ENCODE measurements at regions not wholly inside any gene's neighbourhood (a gene's known extent, or its start where the extent isn't known, plus 50 kb on each side); places are given as distances from the start of the nearest gene placed in this dataset.
"Not testable (repeated sequence)": the region's sequence is repeated elsewhere in the genome, so short reads cannot be mapped to it uniquely, and the experiment has no call there.

- no peak overlapping the region for H3K9ac ChIP-seq (ENCODE audit: low read depth in 1 of 3, low read length in 3 of 3)
- peaks cover 0 to 6% (median 0%) of the 10 kb centered on the region in 3 donors for H3K27me3 ChIP-seq (ENCODE audit: control insufficient read depth in 3 of 3, insufficient read depth in 3 of 3, low read length in 3 of 3)
- no peak overlapping the region for H3K4me3 ChIP-seq (ENCODE audit: low read length in 3 of 3)
These were observed 280.1 kb upstream of the C1orf174 start for GRCh38 chr1:4179914-4180735.

GRCh38 chr1:4186486-4186885 is 286.4 kb upstream of the C1orf174 start:
- not testable (repeated sequence) for H3K9me3 ChIP-seq (ENCODE audit: control insufficient read depth in 3 of 3, low read length in 3 of 3); H3K27me3 ChIP-seq (ENCODE audit: control insufficient read depth in 3 of 3, insufficient read depth in 3 of 3, low read length in 3 of 3); H3K27ac ChIP-seq (ENCODE audit: low read depth, low read length); H3K4me3 ChIP-seq (ENCODE audit: low read length in 3 of 3); H3K4me1 ChIP-seq (ENCODE audit: control insufficient read depth in 3 of 3, insufficient read depth in 3 of 3, low read length in 3 of 3); H3K9ac ChIP-seq (ENCODE audit: low read depth in 1 of 3, low read length in 3 of 3); H3K36me3 ChIP-seq (ENCODE audit: control insufficient read depth in 3 of 3, insufficient read depth in 3 of 3, low read length in 3 of 3)

More at GRCh38 chr1:4179914-4180735, 280.1 kb upstream of the C1orf174 start:
- H3K27ac ChIP-seq (ENCODE audit: low read depth, low read length): no peak overlapping the region
- H3K36me3 ChIP-seq (ENCODE audit: control insufficient read depth in 3 of 3, insufficient read depth in 3 of 3, low read length in 3 of 3): no peaks in the 10 kb centered on the region
- no peaks in the 10 kb centered on the region for H3K9me3 ChIP-seq (ENCODE audit: control insufficient read depth in 3 of 3, low read length in 3 of 3)
- H3K4me1 ChIP-seq (ENCODE audit: control insufficient read depth in 3 of 3, insufficient read depth in 3 of 3, low read length in 3 of 3): no peaks in the 10 kb centered on the region

GRCh38 chr1:4203501-4203900 is 303.4 kb upstream of the C1orf174 start:
- Histone ChIP-seq H3K27me3 (ENCODE audit: control insufficient read depth in 3 of 3, insufficient read depth in 3 of 3, low read length in 3 of 3) (peaks cover 0 to 9% (median 0%) of the 10 kb centered on the region in 3 donors), H3K4me3 (ENCODE audit: low read length in 3 of 3) (no peak overlapping the region), H3K9me3 (ENCODE audit: control insufficient read depth in 3 of 3, low read length in 3 of 3) (peaks cover 7 to 9% (median 7%) of the 10 kb centered on the region in 3 donors), H3K4me1 (ENCODE audit: control insufficient read depth in 3 of 3, insufficient read depth in 3 of 3, low read length in 3 of 3) (no peaks in the 10 kb centered on the region), H3K9ac (ENCODE audit: low read depth in 1 of 3, low read length in 3 of 3) (no peak overlapping the region), H3K27ac (ENCODE audit: low read depth, low read length) (no peak overlapping the region), H3K36me3 (ENCODE audit: control insufficient read depth in 3 of 3, insufficient read depth in 3 of 3, low read length in 3 of 3) (no peaks in the 10 kb centered on the region)

- Histone ChIP-seq H3K27me3 (ENCODE audit: control insufficient read depth in 3 of 3, insufficient read depth in 3 of 3, low read length in 3 of 3) (peaks cover 0 to 9% (median 0%) of the 10 kb centered on the region in 3 donors), H3K27ac (ENCODE audit: low read depth, low read length) (no peak overlapping the region), H3K36me3 (ENCODE audit: control insufficient read depth in 3 of 3, insufficient read depth in 3 of 3, low read length in 3 of 3) (no peaks in the 10 kb centered on the region), H3K9ac (ENCODE audit: low read depth in 1 of 3, low read length in 3 of 3) (no peak overlapping the region), H3K4me1 (ENCODE audit: control insufficient read depth in 3 of 3, insufficient read depth in 3 of 3, low read length in 3 of 3) (no peaks in the 10 kb centered on the region), H3K4me3 (ENCODE audit: low read length in 3 of 3) (no peak overlapping the region), H3K9me3 (ENCODE audit: control insufficient read depth in 3 of 3, low read length in 3 of 3) (peaks cover 4 to 7% (median 7%) of the 10 kb centered on the region in 3 donors)
These were observed 307.1 kb upstream of the C1orf174 start for GRCh38 chr1:4207183-4207582.

GRCh38 chr1:4207842-4208692 is 308.0 kb upstream of the C1orf174 start:
- H3K9me3 ChIP-seq (ENCODE audit: control insufficient read depth in 3 of 3, low read length in 3 of 3): peaks cover 3 to 7% (median 7%) of the 10 kb centered on the region in 3 donors
- H3K9ac ChIP-seq (ENCODE audit: low read depth in 1 of 3, low read length in 3 of 3): no peak overlapping the region
- no peaks in the 10 kb centered on the region for H3K36me3 ChIP-seq (ENCODE audit: control insufficient read depth in 3 of 3, insufficient read depth in 3 of 3, low read length in 3 of 3)
- peaks cover 0 to 13% (median 2%) of the 10 kb centered on the region in 3 donors for H3K27me3 ChIP-seq (ENCODE audit: control insufficient read depth in 3 of 3, insufficient read depth in 3 of 3, low read length in 3 of 3)
- H3K4me3 ChIP-seq (ENCODE audit: low read length in 3 of 3): no peak overlapping the region
- H3K4me1 ChIP-seq (ENCODE audit: control insufficient read depth in 3 of 3, insufficient read depth in 3 of 3, low read length in 3 of 3): no peaks in the 10 kb centered on the region
- no peak overlapping the region for H3K27ac ChIP-seq (ENCODE audit: low read depth, low read length)

GRCh38 chr1:4210043-4210442 is 310.0 kb upstream of the C1orf174 start:
- peaks cover 0 to 15% (median 6%) of the 10 kb centered on the region in 3 donors for H3K27me3 ChIP-seq (ENCODE audit: control insufficient read depth in 3 of 3, insufficient read depth in 3 of 3, low read length in 3 of 3)
- H3K9me3 ChIP-seq (ENCODE audit: control insufficient read depth in 3 of 3, low read length in 3 of 3): peaks cover 3 to 7% (median 3%) of the 10 kb centered on the region in 3 donors
- H3K36me3 ChIP-seq (ENCODE audit: control insufficient read depth in 3 of 3, insufficient read depth in 3 of 3, low read length in 3 of 3): no peaks in the 10 kb centered on the region
- no peak overlapping the region for H3K4me3 ChIP-seq (ENCODE audit: low read length in 3 of 3)
- H3K27ac ChIP-seq (ENCODE audit: low read depth, low read length): no peak overlapping the region
- H3K9ac ChIP-seq (ENCODE audit: low read depth in 1 of 3, low read length in 3 of 3): no peak overlapping the region
- no peaks in the 10 kb centered on the region for H3K4me1 ChIP-seq (ENCODE audit: control insufficient read depth in 3 of 3, insufficient read depth in 3 of 3, low read length in 3 of 3)

- no peaks in the 10 kb centered on the region for H3K36me3 ChIP-seq (ENCODE audit: control insufficient read depth in 3 of 3, insufficient read depth in 3 of 3, low read length in 3 of 3)
- H3K4me1 ChIP-seq (ENCODE audit: control insufficient read depth in 3 of 3, insufficient read depth in 3 of 3, low read length in 3 of 3): no peaks in the 10 kb centered on the region
- H3K4me3 ChIP-seq (ENCODE audit: low read length in 3 of 3): no peak overlapping the region
- H3K27ac ChIP-seq (ENCODE audit: low read depth, low read length): no peak overlapping the region
- peaks cover 0 to 17% (median 7%) of the 10 kb centered on the region in 3 donors for H3K27me3 ChIP-seq (ENCODE audit: control insufficient read depth in 3 of 3, insufficient read depth in 3 of 3, low read length in 3 of 3)
- H3K9ac ChIP-seq (ENCODE audit: low read depth in 1 of 3, low read length in 3 of 3): no peak overlapping the region
- H3K9me3 ChIP-seq (ENCODE audit: control insufficient read depth in 3 of 3, low read length in 3 of 3): no peaks in the 10 kb centered on the region
These were observed 312.7 kb upstream of the C1orf174 start for GRCh38 chr1:4212796-4213195.

- Histone ChIP-seq H3K27me3 (ENCODE audit: control insufficient read depth in 3 of 3, insufficient read depth in 3 of 3, low read length in 3 of 3) (peaks cover 0 to 14% (median 11%) of the 10 kb centered on the region in 3 donors), H3K4me1 (ENCODE audit: control insufficient read depth in 3 of 3, insufficient read depth in 3 of 3, low read length in 3 of 3) (no peaks in the 10 kb centered on the region), H3K9me3 (ENCODE audit: control insufficient read depth in 3 of 3, low read length in 3 of 3) (peaks cover 0 to 3% (median 0%) of the 10 kb centered on the region in 3 donors)
These were observed 313.4 kb upstream of the C1orf174 start for GRCh38 chr1:4213366-4213973.

GRCh38 chr1:4214826-4215225 is 314.8 kb upstream of the C1orf174 start:
- H3K27ac ChIP-seq (ENCODE audit: low read depth, low read length): no peak overlapping the region
- no peaks in the 10 kb centered on the region for H3K36me3 ChIP-seq (ENCODE audit: control insufficient read depth in 3 of 3, insufficient read depth in 3 of 3, low read length in 3 of 3)
- H3K27me3 ChIP-seq (ENCODE audit: control insufficient read depth in 3 of 3, insufficient read depth in 3 of 3, low read length in 3 of 3): peaks cover 0 to 15% (median 11%) of the 10 kb centered on the region in 3 donors
- no peak overlapping the region for H3K4me3 ChIP-seq (ENCODE audit: low read length in 3 of 3)
- no peak overlapping the region for H3K9ac ChIP-seq (ENCODE audit: low read depth in 1 of 3, low read length in 3 of 3)
- H3K4me1 ChIP-seq (ENCODE audit: control insufficient read depth in 3 of 3, insufficient read depth in 3 of 3, low read length in 3 of 3): no peaks in the 10 kb centered on the region
- H3K9me3 ChIP-seq (ENCODE audit: control insufficient read depth in 3 of 3, low read length in 3 of 3): peaks cover 0 to 3% (median 0%) of the 10 kb centered on the region in 3 donors

More at GRCh38 chr1:4213366-4213973, 313.4 kb upstream of the C1orf174 start:
- H3K4me3 ChIP-seq (ENCODE audit: low read length in 3 of 3): no peak overlapping the region
- H3K27ac ChIP-seq (ENCODE audit: low read depth, low read length): no peak overlapping the region
- H3K9ac ChIP-seq (ENCODE audit: low read depth in 1 of 3, low read length in 3 of 3): no peak overlapping the region
- H3K36me3 ChIP-seq (ENCODE audit: control insufficient read depth in 3 of 3, insufficient read depth in 3 of 3, low read length in 3 of 3): no peaks in the 10 kb centered on the region
